ENCODE measurements at regions not wholly inside any gene's neighbourhood (a gene's known extent, or its start where the extent isn't known, plus 50 kb on each side); places are given as distances from the start of the nearest gene placed in this dataset.

DNA sequence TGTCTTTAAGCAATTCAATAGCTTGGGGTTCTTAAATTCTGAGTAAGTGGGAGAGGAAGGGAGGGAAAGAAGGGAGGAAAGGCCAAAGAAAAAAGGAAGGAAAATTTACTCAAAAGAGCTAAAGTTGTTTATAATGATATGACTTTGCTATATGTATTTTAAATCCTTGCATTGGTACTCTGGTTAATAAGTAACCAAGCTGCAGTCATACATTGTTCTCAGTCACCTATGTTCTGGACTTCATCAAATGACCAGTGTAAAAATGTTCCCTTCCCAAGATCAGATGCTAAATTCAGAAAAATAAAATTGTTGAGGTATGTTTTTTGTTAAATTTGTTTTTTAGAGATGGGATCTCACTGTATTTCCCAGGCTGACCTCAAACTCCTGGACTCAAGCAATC is 259.9 kb upstream of the CPNE8 start:
- TF ChIP-seq, protein P1, sequence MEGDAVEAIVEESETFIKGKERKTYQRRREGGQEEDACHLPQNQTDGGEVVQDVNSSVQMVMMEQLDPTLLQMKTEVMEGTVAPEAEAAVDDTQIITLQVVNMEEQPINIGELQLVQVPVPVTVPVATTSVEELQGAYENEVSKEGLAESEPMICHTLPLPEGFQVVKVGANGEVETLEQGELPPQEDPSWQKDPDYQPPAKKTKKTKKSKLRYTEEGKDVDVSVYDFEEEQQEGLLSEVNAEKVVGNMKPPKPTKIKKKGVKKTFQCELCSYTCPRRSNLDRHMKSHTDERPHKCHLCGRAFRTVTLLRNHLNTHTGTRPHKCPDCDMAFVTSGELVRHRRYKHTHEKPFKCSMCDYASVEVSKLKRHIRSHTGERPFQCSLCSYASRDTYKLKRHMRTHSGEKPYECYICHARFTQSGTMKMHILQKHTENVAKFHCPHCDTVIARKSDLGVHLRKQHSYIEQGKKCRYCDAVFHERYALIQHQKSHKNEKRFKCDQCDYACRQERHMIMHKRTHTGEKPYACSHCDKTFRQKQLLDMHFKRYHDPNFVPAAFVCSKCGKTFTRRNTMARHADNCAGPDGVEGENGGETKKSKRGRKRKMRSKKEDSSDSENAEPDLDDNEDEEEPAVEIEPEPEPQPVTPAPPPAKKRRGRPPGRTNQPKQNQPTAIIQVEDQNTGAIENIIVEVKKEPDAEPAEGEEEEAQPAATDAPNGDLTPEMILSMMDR (IDR thresholded peaks at IDR 0.05; ENCODE audit: low read depth, low read length): no peak
- TF ChIP-seq POLR2A (IDR thresholded peaks at IDR 0.05; ENCODE audit: extremely low read depth, insufficient read length): no peak

Data from NB4 (cell line).